D721Med (cell line): ENCODE measurements at regions not wholly inside any gene's neighbourhood (a gene's known extent, or its start where the extent isn't known, plus 50 kb on each side); places are given as distances from the start of the nearest gene placed in this dataset.

ENCODE experiments used
- DNase-seq: peaks from one replicate; pipeline ENCODE4 v3.0.0; 2011; ENCODE audit warnings: low spot score; ENCODE audit not compliant: insufficient read length
- FAIRE-seq: peaks from 2 replicates; lab custom pipeline; 2011; peaks lifted over from hg19 to GRCh38; lab: Jason Lieb, UNC
- CTCF ChIP-seq: IDR thresholded peaks from 2 replicates; pipeline ENCODE4 v1.5.1; 2012; ENCODE audit warnings: mild to moderate bottlenecking, control low read depth; ENCODE audit not compliant: insufficient read depth; ENCODE audit errors: missing control alignments

- no peak for DNase-seq
- no peak for TF ChIP-seq CTCF
- no peak for FAIRE-seq
These were observed 788.9 kb downstream of the ADGRL2 start for GRCh38 chr1:82589588-82589987.

DNA sequence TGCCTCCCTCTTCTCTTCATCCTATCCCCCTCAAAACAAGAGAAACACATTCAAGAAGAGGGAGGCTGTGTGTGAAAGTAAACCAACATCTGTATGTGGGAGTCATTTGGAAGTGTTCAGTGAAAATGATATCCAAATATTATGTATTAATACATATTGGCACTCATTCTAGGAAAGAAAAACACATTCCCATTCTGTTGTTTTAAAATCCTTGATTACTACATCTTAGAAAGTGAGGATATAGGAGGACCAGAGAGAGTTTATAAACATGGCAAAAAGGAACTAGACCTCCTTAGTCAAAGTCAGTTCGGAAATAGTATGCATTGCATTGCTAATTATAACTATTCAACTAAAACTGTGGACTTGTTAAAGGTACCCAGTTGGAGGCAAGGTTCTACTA lies 786.6 kb downstream of the ADGRL2 start:
- FAIRE-seq (no peak), DNase-seq (no peak)
- no peak for TF ChIP-seq CTCF

DNA sequence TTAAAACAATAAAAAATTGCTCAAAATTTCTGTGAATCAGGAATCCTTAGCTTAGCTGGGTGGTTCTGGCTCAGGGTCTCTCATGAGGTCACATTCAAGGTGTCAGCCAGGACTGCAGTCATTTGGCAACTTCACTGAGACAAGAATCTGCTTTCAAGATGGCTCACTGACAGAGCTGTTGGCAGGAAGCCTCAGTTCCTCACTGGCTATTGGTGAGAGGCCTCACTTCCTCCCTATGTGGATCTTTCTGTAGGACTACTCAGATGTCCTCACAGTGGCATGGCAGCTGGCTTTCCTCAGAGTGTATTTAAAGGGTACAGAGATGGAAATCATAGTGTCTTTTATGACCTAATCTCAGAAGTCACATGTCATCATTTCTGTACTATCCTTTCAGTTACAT lies 785.7 kb downstream of the ADGRL2 start:
- DNase-seq (no peak), FAIRE-seq (no peak)

DNA sequence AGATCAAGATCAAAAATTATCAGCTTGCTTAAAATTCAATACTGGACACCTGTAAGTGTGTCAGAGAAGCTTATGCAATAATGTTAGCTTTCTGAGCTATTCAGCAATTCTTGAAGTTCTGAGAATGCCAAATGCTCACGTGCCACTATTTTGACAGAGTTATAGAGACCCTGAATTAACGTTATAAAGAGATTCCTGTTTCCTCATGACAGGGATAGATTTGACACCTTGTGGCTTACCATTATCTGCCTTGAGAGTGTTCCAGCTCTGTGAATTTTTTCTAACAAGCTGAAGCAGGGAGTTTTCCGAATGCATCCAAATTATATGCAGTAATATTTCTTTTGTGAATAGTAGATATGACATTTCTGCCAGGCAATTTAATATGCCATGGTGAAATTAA lies 781.6 kb downstream of the ADGRL2 start:
- TF ChIP-seq CTCF = no peak
- FAIRE-seq (no peak), DNase-seq (no peak)

More for the DNA sequence above, 785.7 kb downstream of the ADGRL2 start:
- TF ChIP-seq CTCF = no peak

DNA sequence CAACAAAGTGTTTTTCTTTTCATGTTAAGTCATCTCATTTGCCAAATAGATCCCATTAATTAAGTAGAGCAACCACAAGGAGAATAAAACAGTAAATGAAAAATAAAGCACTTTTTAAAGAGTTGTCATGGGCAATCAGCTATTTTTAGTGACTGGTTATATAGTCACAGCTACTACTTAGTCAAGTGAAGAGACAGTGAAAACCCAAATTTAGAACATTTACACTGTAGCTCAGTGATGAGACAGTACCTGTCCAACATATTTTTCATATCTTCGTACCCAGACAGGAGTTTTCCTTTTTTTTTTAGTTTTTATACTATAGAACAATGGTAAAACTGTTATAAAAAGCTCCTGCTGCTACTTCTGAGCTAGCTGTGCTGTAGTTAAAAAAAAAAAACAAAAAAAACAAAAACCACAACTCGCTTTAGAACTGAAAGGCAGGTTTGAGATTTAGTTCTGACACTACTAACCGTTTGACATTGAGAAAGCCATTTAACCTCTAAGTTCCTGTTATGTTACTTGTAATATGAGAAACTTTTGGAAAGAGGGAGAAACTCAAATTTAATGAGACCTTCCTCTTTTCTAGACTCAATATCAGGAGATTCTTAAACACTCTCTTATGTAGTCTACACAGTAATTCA lies 777.5 kb downstream of the ADGRL2 start:
- FAIRE-seq = no peak

GRCh38 chr1:82567348-82567747 lies 766.6 kb downstream of the ADGRL2 start:
- no peak for TF ChIP-seq CTCF

More for the DNA sequence above, 777.5 kb downstream of the ADGRL2 start:
- TF ChIP-seq CTCF = no peak
- no peak for DNase-seq

DNA sequence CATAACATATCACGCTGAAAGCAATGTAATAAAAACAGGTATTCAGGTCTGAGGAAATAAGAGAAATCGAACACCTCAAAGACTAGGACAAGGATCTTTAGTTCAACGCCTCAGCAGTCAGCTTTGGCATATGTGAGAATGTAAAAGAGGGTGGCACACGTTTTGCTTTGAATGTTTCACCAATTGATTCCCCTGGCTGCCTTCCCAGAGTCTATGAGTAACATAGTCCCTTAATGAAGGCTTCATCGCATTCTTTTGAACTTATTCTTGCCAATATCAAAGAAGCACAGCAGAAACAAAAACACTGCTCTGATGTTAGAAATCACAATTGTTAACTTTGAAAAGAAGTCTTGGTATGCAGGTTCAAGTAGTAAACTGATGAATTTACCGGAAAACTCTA lies 764.8 kb downstream of the ADGRL2 start:
- no peak for FAIRE-seq
- no peak for DNase-seq
- TF ChIP-seq CTCF = no peak

More at GRCh38 chr1:82567348-82567747, 766.6 kb downstream of the ADGRL2 start:
- DNase-seq = no peak
- no peak for FAIRE-seq
